OCI-LY1 (cell line): ENCODE measurements at regions not wholly inside any gene's neighbourhood (a gene's known extent, or its start where the extent isn't known, plus 50 kb on each side); places are given as distances from the start of the nearest gene placed in this dataset.

Source experiments
- CTCF ChIP-seq: fragments of 200-600 bp; sonication (generic), shearing (Covaris generic); IDR thresholded peaks from 2 replicates; pipeline ENCODE4 v1.5.1; 2017; ENCODE audit warnings: mild to moderate bottlenecking, antibody characterized with exemption, low read length, moderate library complexity, mixed read lengths
- EZH2 ChIP-seq: fragments of 200-600 bp; sonication (generic), shearing (Covaris generic); IDR thresholded peaks from 2 replicates; pipeline ENCODE4 v1.8.0; 2017; ENCODE audit warnings: borderline replicate concordance, mixed run types, mild to moderate bottlenecking, antibody characterized with exemption, low read length, moderate library complexity, mixed read lengths

DNA sequence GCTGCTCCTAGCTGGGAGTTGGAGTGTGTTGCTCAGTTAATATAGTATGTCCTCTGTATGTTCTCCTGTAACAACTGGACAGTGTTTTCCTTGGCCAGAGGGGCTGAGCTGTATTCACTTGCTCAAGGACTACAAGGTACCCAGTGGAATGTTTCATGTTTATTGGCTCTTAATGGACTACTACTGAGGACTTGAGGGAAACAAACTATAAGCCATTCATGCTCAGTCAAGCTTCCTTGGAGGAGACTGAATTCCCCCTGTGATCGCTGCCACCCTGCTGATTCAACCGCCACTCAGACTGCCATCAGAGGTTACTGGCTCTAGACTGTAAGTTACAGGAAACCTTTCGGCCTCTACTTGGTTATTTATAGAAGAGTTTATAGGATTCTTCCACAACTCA lies 166.6 kb downstream of the ZC3H11B start:
- no peak for TF ChIP-seq CTCF
- TF ChIP-seq EZH2 = no peak
